B cell (primary cell): ENCODE measurements at regions not wholly inside any gene's neighbourhood (a gene's known extent, or its start where the extent isn't known, plus 50 kb on each side); places are given as distances from the start of the nearest gene placed in this dataset.
A peak's percentile ranks its signal among the peaks of the same experiment; 100 is the strongest.

ENCODE experiments used
- ATAC-seq: fragments of 200-7000 bp; cut with Tn5 transposase; one replicate; pipeline ENCODE4 v1.10.0; 2021; ENCODE audit warnings: low read depth, mild to moderate bottlenecking, moderate number of reproducible peaks, moderate library complexity
- CTCF ChIA-PET: fragments of 350-600 bp; sonication (Branson Sonifier 250); formaldehyde crosslinking; loops from one replicate; lab custom pipeline; 2021; ENCODE audit warnings: antibody characterized with exemption, inconsistent platforms; lab: Charles Lee
- POLR2A ChIA-PET: fragments of 350-600 bp; sonication (Branson Sonifier 250); formaldehyde crosslinking; loops from one replicate; lab custom pipeline; 2021; ENCODE audit warnings: antibody characterized with exemption; lab: Charles Lee
- DNase-seq: peaks from one replicate; pipeline ENCODE4 v3.0.0; 2013
- H2AFZ ChIP-seq: 2 replicates; pipeline ENCODE4 v1.6.1; 2012; ENCODE audit warnings: mild to moderate bottlenecking, low read depth, low read length; ENCODE audit not compliant: insufficient read depth, poor library complexity, severe bottlenecking
- H3K27ac ChIP-seq, 2 donors: 1 replicate in 1 of 2; 2 replicates in 1 of 2; pipeline ENCODE4 v1.5.1; 2012 to 2013; ENCODE audit warnings: low read length in 2 of 2, mild to moderate bottlenecking in 2 of 2, moderate library complexity in 1 of 2
- H3K27me3 ChIP-seq, 4 experiments: fragments of 200-600 bp in 1 of 4; sonication (generic) in 1 of 4; replicated peaks in 1 of 4; 1 replicate in 2 of 4; 2 replicates in 2 of 4; pipeline versions ENCODE4 v1.6.1 to v1.7.0; 2013 to 2016; ENCODE audit warnings: low read length in 3 of 4, mild to moderate bottlenecking in 2 of 4, mixed read lengths in 1 of 4, moderate library complexity in 1 of 4; ENCODE audit not compliant: insufficient read depth in 4 of 4, control insufficient read depth in 3 of 4; ENCODE audit errors: control extremely low read depth in 1 of 4
- H3K36me3 ChIP-seq, 2 experiments: replicated peaks in 1 of 2; 1 replicate in 1 of 2; 2 replicates in 1 of 2; pipeline versions ENCODE4 v1.6.1 to v1.7.1; 2013; ENCODE audit warnings: low read length in 1 of 2; ENCODE audit not compliant: insufficient read depth in 2 of 2, control insufficient read depth in 1 of 2; ENCODE audit errors: control extremely low read depth in 1 of 2, extremely low read depth in 1 of 2
- H3K4me1 ChIP-seq, 2 donors: fragments of 200-600 bp in 1 of 2; sonication (generic) in 1 of 2; 1 replicate in 1 of 2; 2 replicates in 1 of 2; pipeline versions ENCODE4 v1.5.1 to v1.6.1; 2013 to 2017; ENCODE audit warnings: low read length in 2 of 2; ENCODE audit not compliant: control insufficient read depth in 2 of 2, insufficient read depth in 2 of 2
- H3K4me2 ChIP-seq: replicated peaks from 2 replicates; pipeline ENCODE3; 2012; ENCODE audit warnings: mild to moderate bottlenecking, low read depth, low read length; ENCODE audit not compliant: poor library complexity, severe bottlenecking
- H3K4me3 ChIP-seq, 5 experiments: fragments of 200-600 bp in 1 of 5; sonication (generic) in 1 of 5; 1 replicate in 3 of 5; 2 replicates in 2 of 5; pipeline versions ENCODE4 v1.5.1 to v1.7.0; 2011 to 2016; ENCODE audit warnings: low read length in 4 of 5, mild to moderate bottlenecking in 4 of 5, low read depth in 2 of 5, control low read depth in 1 of 5, moderate library complexity in 1 of 5; ENCODE audit not compliant: insufficient read depth in 1 of 5; ENCODE audit errors: control extremely low read depth in 1 of 5, extremely low read depth in 1 of 5
- H3K79me2 ChIP-seq: fragments of 200-600 bp; sonication (generic); one replicate; pipeline ENCODE4 v1.6.0; 2016; ENCODE audit warnings: low read length; ENCODE audit not compliant: control insufficient read depth, insufficient read depth
- H3K9ac ChIP-seq: fragments of 200-600 bp; sonication (generic); 2 replicates; pipeline ENCODE4 v1.6.1; 2017; ENCODE audit warnings: mild to moderate bottlenecking, low read length, moderate library complexity
- H3K9me3 ChIP-seq, 3 donors: one replicate each; pipeline versions ENCODE4 v1.6.1 to v1.7.1; 2013; ENCODE audit warnings: low read length in 2 of 3; ENCODE audit not compliant: control insufficient read depth in 2 of 3, insufficient read depth in 1 of 3; ENCODE audit errors: control extremely low read depth in 1 of 3
- H4K20me1 ChIP-seq: 2 replicates; pipeline ENCODE4 v1.6.0; 2012; ENCODE audit warnings: mild to moderate bottlenecking, low read length; ENCODE audit not compliant: insufficient read depth, control insufficient read depth, poor library complexity, severe bottlenecking
- H3K27ac Mint-ChIP-seq: one replicate; pipeline ENCODE4 v1.8.0; 2021; ENCODE audit warnings: mixed read lengths
- H3K27me3 Mint-ChIP-seq: one replicate; pipeline ENCODE4 v1.8.0; 2021; ENCODE audit warnings: mixed read lengths
- H3K4me1 Mint-ChIP-seq: one replicate; pipeline ENCODE4 v1.8.0; 2021; ENCODE audit warnings: mixed read lengths
- H3K4me3 Mint-ChIP-seq: one replicate; pipeline ENCODE4 v1.8.0; 2021; ENCODE audit warnings: mixed read lengths
- H3K9me3 Mint-ChIP-seq: one replicate; pipeline ENCODE4 v1.8.0; 2022; ENCODE audit warnings: mixed read lengths; ENCODE audit not compliant: insufficient read depth
- EZH2 ChIP-seq: IDR thresholded peaks from 2 replicates; pipeline ENCODE4 v1.6.1; 2012; ENCODE audit warnings: borderline replicate concordance, low read depth, mild to moderate bottlenecking, moderate library complexity, low read length; ENCODE audit not compliant: insufficient read depth, poor library complexity, severe bottlenecking
- WGBS: methylation state at CpG from one replicate; pipeline ENCODE4 v1.1.5; 2013; ENCODE audit warnings: missing lambda C conversion rate; ENCODE audit not compliant: insufficient coverage; 5-methylcytosine and 5-hydroxymethylcytosine counted together
- intact Hi-C: fragments of 100-400 bp; cut with micrococcal nuclease; formaldehyde crosslinking; loops from one replicate; pipeline ENCODE4 v1.10.0; 2022
- TF ChIP-seq, protein P1 (sequence below): fragments of 200-600 bp; IDR thresholded peaks from one replicate; pipeline ENCODE4 v1.8.0; 2022; ENCODE audit warnings: antibody characterized with exemption, mild to moderate bottlenecking

DNA sequence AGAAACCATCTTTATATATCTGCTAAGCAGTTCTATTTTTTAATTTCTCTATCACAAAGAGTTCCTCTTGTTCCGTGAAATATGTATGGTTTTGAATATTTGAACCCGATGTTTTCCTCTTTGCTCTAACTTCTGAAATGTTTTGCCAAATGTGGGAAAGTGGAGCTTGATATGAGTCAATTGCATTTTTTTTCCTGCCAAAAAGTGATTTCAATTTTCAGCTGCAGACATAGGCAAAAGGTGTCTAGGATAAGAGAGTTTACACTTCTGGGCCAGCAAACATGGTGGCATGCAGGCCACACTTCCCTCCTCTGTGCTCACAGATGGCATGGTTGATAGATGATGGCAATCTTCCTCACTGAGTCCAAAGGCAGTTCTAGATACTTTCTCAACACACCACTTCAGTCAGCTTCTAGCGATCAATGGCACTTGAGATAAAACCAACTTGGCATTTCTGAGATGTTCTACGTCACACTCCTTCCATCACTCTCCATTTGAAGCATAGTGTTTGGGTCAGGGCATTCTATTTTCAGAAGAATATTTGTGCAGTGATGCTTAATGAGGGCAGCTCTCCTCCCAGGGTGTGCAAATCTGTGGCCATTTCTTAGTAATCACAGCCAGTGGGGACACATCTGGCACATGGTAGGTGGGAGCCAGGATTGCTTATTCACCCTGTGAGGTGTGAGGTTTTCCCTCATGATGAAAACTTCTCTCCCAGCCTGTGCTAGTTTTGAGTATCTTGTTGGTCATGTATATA is 54.4 kb upstream of the SCAF4 start:
- H3K27ac ChIP-seq, result no peak overlapping the region
- ChIA-PET CTCF (interaction anchor here (0.8 to 1.6 kb wide), 14 partner anchors 8 to 815 kb away, joined by 3 to 13 read pairs (median 4); no protein-coding TSS in a partner anchor), POLR2A (no interaction called here)
- Mint-ChIP-seq H3K9me3 (no peaks in the 10 kb centered on the region), H3K27ac (no peak overlapping the region), H3K27me3 (no peaks in the 10 kb centered on the region), H3K4me1 (peaks cover 29% of the 10 kb centered on the region), H3K4me3 (no peak overlapping the region)
- ATAC-seq (no peak), DNase-seq (no peak)
- H3K27me3 ChIP-seq, result no peaks in the 10 kb centered on the region
- H3K4me2 ChIP-seq, result peak overlapping the region; percentile 33
- H4K20me1 ChIP-seq, result no peaks in the 10 kb centered on the region
- no peaks in the 10 kb centered on the region for H3K36me3 ChIP-seq
- peaks cover 0 to 3% (median 0%) of the 10 kb centered on the region in 3 donors for H3K9me3 ChIP-seq
- H3K79me2 ChIP-seq, result no peaks in the 10 kb centered on the region
- H2AFZ ChIP-seq, result peak overlapping the region; percentile 19
- no peak overlapping the region for H3K9ac ChIP-seq
- no peak overlapping the region for H3K4me3 ChIP-seq
- intact Hi-C loops, result loop anchor here (1.0 to 5.0 kb wide), 3 partner anchors 86 to 486 kb away; partner anchors contain the start of gene HUNK
- 100% methylated on average over 2 of the region's 4 CpGs for WGBS
- peaks cover 19 to 24% of the 10 kb centered on the region in 2 donors for H3K4me1 ChIP-seq
- TF ChIP-seq, protein P1, sequence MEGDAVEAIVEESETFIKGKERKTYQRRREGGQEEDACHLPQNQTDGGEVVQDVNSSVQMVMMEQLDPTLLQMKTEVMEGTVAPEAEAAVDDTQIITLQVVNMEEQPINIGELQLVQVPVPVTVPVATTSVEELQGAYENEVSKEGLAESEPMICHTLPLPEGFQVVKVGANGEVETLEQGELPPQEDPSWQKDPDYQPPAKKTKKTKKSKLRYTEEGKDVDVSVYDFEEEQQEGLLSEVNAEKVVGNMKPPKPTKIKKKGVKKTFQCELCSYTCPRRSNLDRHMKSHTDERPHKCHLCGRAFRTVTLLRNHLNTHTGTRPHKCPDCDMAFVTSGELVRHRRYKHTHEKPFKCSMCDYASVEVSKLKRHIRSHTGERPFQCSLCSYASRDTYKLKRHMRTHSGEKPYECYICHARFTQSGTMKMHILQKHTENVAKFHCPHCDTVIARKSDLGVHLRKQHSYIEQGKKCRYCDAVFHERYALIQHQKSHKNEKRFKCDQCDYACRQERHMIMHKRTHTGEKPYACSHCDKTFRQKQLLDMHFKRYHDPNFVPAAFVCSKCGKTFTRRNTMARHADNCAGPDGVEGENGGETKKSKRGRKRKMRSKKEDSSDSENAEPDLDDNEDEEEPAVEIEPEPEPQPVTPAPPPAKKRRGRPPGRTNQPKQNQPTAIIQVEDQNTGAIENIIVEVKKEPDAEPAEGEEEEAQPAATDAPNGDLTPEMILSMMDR, result peak; percentile 46
- no peak for TF ChIP-seq EZH2
